ENCODE measurements at regions not wholly inside any gene's neighbourhood (a gene's known extent, or its start where the extent isn't known, plus 50 kb on each side); places are given as distances from the start of the nearest gene placed in this dataset.

- Mint-ChIP-seq H3K27me3 (peaks cover 48% of the 10 kb centered on the region), H3K36me3 (ENCODE audit: insufficient read depth) (no peaks in the 10 kb centered on the region), H3K4me1 (ENCODE audit: low read depth) (peaks cover 5% of the 10 kb centered on the region), H3K9me3 (ENCODE audit: low read depth) (no peaks in the 10 kb centered on the region), H3K4me3 (ENCODE audit: low read depth) (no peak overlapping the region), H3K27ac (no peak overlapping the region)
- no peak for TF ChIP-seq CTCF (IDR thresholded peaks at IDR 0.05; ENCODE audit: unreplicated experiment)
- no peak for DNase-seq (ENCODE audit: low spot score, unreplicated experiment)
Measured at GRCh38 chr12:83472772-83473171, 786.1 kb downstream of the TMTC2 start.

GRCh38 chr12:83472350-83472749 is 785.6 kb downstream of the TMTC2 start:
- H3K4me3 Mint-ChIP-seq (ENCODE audit: low read depth) = no peak overlapping the region
- no peaks in the 10 kb centered on the region for H3K36me3 Mint-ChIP-seq (ENCODE audit: insufficient read depth)
- H3K9me3 Mint-ChIP-seq (ENCODE audit: low read depth) = no peaks in the 10 kb centered on the region
- H3K4me1 Mint-ChIP-seq (ENCODE audit: low read depth) = peaks cover 5% of the 10 kb centered on the region
- H3K27me3 Mint-ChIP-seq = peaks cover 49% of the 10 kb centered on the region
- H3K27ac Mint-ChIP-seq = no peak overlapping the region
- no peak for TF ChIP-seq CTCF (IDR thresholded peaks at IDR 0.05; ENCODE audit: unreplicated experiment)
- no peak for DNase-seq (ENCODE audit: low spot score, unreplicated experiment)

DNA sequence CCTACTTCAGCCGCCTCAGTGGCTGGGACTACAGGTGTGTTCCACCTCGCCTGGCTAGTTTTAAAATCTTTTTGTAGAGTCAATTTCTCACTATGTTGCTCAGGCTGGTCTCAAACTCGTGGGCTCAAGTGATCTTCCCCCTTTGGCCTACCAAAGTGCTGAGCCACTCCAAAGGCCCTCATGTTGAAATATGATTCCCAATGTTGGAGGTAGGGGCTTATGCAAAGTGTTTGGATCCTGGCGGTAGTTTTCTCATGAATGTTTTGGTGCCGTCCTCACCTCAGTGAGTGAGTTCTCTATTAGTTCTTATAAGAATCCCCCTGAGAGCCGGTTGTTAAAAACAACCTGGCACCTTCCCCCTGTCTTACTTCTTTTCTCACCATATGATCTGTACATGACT is 784.6 kb downstream of the TMTC2 start:
- no peak for DNase-seq (ENCODE audit: low spot score, unreplicated experiment)
- TF ChIP-seq CTCF (IDR thresholded peaks at IDR 0.05; ENCODE audit: unreplicated experiment) = no peak
- Mint-ChIP-seq H3K4me1 (ENCODE audit: low read depth) (peaks cover 5% of the 10 kb centered on the region), H3K9me3 (ENCODE audit: low read depth) (no peaks in the 10 kb centered on the region), H3K4me3 (ENCODE audit: low read depth) (no peak overlapping the region), H3K27me3 (peaks cover 56% of the 10 kb centered on the region), H3K36me3 (ENCODE audit: insufficient read depth) (no peaks in the 10 kb centered on the region), H3K27ac (no peak overlapping the region)

DNA sequence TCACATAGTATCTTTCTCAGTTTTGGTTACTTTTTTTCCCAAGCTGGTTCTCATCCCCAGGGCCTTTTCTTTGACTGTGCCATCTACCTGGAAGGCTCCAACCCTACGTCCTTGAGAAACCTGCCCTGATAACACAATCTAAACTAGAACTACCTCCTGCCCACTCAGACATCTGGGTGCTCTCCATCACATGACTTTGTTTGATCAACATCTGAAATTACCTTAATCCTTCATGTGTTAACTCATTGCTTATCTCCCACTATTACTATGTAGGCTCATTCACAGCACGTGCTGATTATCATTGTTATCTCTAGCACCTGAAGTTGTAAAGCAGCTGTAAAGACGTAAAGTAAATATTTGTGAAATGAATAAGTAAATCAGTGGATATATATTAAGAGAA is 784.0 kb downstream of the TMTC2 start:
- Mint-ChIP-seq H3K4me1 (ENCODE audit: low read depth) (peaks cover 5% of the 10 kb centered on the region), H3K27ac (no peak overlapping the region), H3K9me3 (ENCODE audit: low read depth) (no peaks in the 10 kb centered on the region), H3K4me3 (ENCODE audit: low read depth) (no peak overlapping the region), H3K36me3 (ENCODE audit: insufficient read depth) (no peaks in the 10 kb centered on the region), H3K27me3 (peaks cover 56% of the 10 kb centered on the region)
- DNase-seq (ENCODE audit: low spot score, unreplicated experiment) = no peak
- no peak for TF ChIP-seq CTCF (IDR thresholded peaks at IDR 0.05; ENCODE audit: unreplicated experiment)

- H3K4me3 Mint-ChIP-seq (ENCODE audit: low read depth) = no peak overlapping the region
- H3K36me3 Mint-ChIP-seq (ENCODE audit: insufficient read depth) = no peaks in the 10 kb centered on the region
Measured at GRCh38 chr12:83468988-83469908, 782.5 kb downstream of the TMTC2 start.

More at GRCh38 chr12:83468988-83469908, 782.5 kb downstream of the TMTC2 start:
- DNase-seq (ENCODE audit: low spot score, unreplicated experiment) = no peak
- Mint-ChIP-seq H3K27ac (no peak overlapping the region), H3K4me1 (ENCODE audit: low read depth) (peaks cover 6% of the 10 kb centered on the region), H3K27me3 (peaks cover 59% of the 10 kb centered on the region), H3K9me3 (ENCODE audit: low read depth) (no peaks in the 10 kb centered on the region)
- TF ChIP-seq CTCF (IDR thresholded peaks at IDR 0.05; ENCODE audit: unreplicated experiment) = no peak

All from progenitor cell of endocrine pancreas (in vitro differentiated cells).